ENCODE measurements at regions not wholly inside any gene's neighbourhood (a gene's known extent, or its start where the extent isn't known, plus 50 kb on each side); places are given as distances from the start of the nearest gene placed in this dataset.

GRCh38 chr10:111836571-111836970 is 347.0 kb downstream of the GPAM start:
- Histone ChIP-seq H3K4me3 (replicated peaks in 1 of 3; ENCODE audit: insufficient read depth in 1 of 3, low read depth in 1 of 3, low read length in 3 of 3) (no peak overlapping the region), H3K9me1 (replicated peaks; ENCODE audit: control insufficient read depth, extremely low read depth, insufficient read depth, low read length) (no peaks in the 10 kb centered on the region), H3K79me2 (ENCODE audit: control insufficient read depth, insufficient read depth, low read length) (no peaks in the 10 kb centered on the region), H3K9ac (replicated peaks; ENCODE audit: extremely low read depth, insufficient read depth, low read length) (no peak overlapping the region), H3K9me3 (replicated peaks; ENCODE audit: control insufficient read depth, insufficient read depth, low read length) (no peaks in the 10 kb centered on the region), H3K27me3 (ENCODE audit: control insufficient read depth in 2 of 2, insufficient read depth in 2 of 2, low read length in 2 of 2) (no peaks in the 10 kb centered on the region), H2AFZ (ENCODE audit: low read depth, low read length) (no peak overlapping the region), H3K4me2 (ENCODE audit: insufficient read depth, low read length) (no peak overlapping the region), H3K27ac (ENCODE audit: insufficient read depth, low read depth, low read length) (no peak overlapping the region), H3K4me1 (ENCODE audit: control insufficient read depth, extremely low read depth, insufficient read depth, low read length) (no peaks in the 10 kb centered on the region), H3K36me3 (ENCODE audit: control insufficient read depth in 2 of 2, extremely low read depth in 1 of 2, insufficient read depth in 2 of 2, low read length in 2 of 2) (no peaks in the 10 kb centered on the region), H4K20me1 (replicated peaks; ENCODE audit: control insufficient read depth, extremely low read depth, insufficient read depth, low read length) (no peaks in the 10 kb centered on the region)
- dilution Hi-C loops (cut with MboI; ENCODE audit: extremely low pct_ligation_motif_present, low sequenced_read_pairs), result no loop called here
- CTCF ChIA-PET, result no interaction called here
- BruUV-seq (replicated peaks), result no TSS peak
- TF ChIP-seq FOS (IDR thresholded peaks at IDR 0.05; ENCODE audit: borderline replicate concordance, insufficient read depth, low read length), result no peak
- no peak for TF ChIP-seq JUN (IDR thresholded peaks at IDR 0.05; ENCODE audit: borderline replicate concordance, insufficient read depth, insufficient read length, low read depth)
- no peak for TF ChIP-seq GATA2 (IDR thresholded peaks at IDR 0.05; ENCODE audit: insufficient read depth, insufficient read length, low read depth, low read length)
- no peak for TF ChIP-seq POLR2AphosphoS5 (IDR thresholded peaks at IDR 0.05; ENCODE audit: insufficient read depth, low read depth, low read length)
- TF ChIP-seq MAX (IDR thresholded peaks at IDR 0.05; ENCODE audit: insufficient read depth, insufficient read length), result no peak
- TF ChIP-seq EZH2 (IDR thresholded peaks at IDR 0.05; ENCODE audit: borderline replicate concordance, low read depth, low read length, severe bottlenecking), result no peak
- TF ChIP-seq CTCF (IDR thresholded peaks at IDR 0.05; ENCODE audit: extremely low read depth in 1 of 2, insufficient read depth in 1 of 2, low read depth in 1 of 2, low read length in 2 of 2), result no peak
- TF ChIP-seq MYC (IDR thresholded peaks at IDR 0.05; ENCODE audit: low read depth, low read length), result no peak
- TF ChIP-seq POLR2A (IDR thresholded peaks at IDR 0.05; ENCODE audit: low read depth, low read length), result no peak
- DNase-seq (ENCODE audit: low read depth, low spot score), result no peak
- intact Hi-C loops (cut with micrococcal nuclease), result no loop called here
- no peak for FAIRE-seq
- POLR2A ChIA-PET, result no interaction called here

Data from endothelial cell of umbilical vein (primary cell).